HG03378 (cell line): ENCODE measurements at regions not wholly inside any gene's neighbourhood (a gene's known extent, or its start where the extent isn't known, plus 50 kb on each side); places are given as distances from the start of the nearest gene placed in this dataset.

Experiments
- ATAC-seq: cut with Tn5 transposase; IDR thresholded peaks from one replicate; pipeline ENCODE4 v1.9.1; 2021; ENCODE audit warnings: mild to moderate bottlenecking, moderate library complexity; ENCODE audit not compliant: unreplicated experiment

- no peak for ATAC-seq
These were observed 52.2 kb downstream of the FAT3 start for GRCh38 chr11:92276773-92277172.

GRCh38 chr11:92277871-92278270 is 53.3 kb downstream of the FAT3 start:
- ATAC-seq = no peak

GRCh38 chr11:92278791-92279433 is 54.3 kb downstream of the FAT3 start:
- no peak for ATAC-seq

GRCh38 chr11:92284107-92284506 is 59.5 kb downstream of the FAT3 start:
- ATAC-seq = no peak

GRCh38 chr11:92284558-92284957 is 59.9 kb downstream of the FAT3 start:
- ATAC-seq = no peak

- ATAC-seq = no peak
These were observed 61.2 kb downstream of the FAT3 start for GRCh38 chr11:92285776-92286175.

- no peak for ATAC-seq
These were observed 62.1 kb downstream of the FAT3 start for GRCh38 chr11:92286709-92287108.

- no peak for ATAC-seq
These were observed 70.8 kb downstream of the FAT3 start for GRCh38 chr11:92295175-92296137.

GRCh38 chr11:92296138-92296515 is 71.5 kb downstream of the FAT3 start:
- no peak for ATAC-seq

GRCh38 chr11:92297567-92298553 is 73.2 kb downstream of the FAT3 start:
- no peak for ATAC-seq

GRCh38 chr11:92300876-92301275 is 76.3 kb downstream of the FAT3 start:
- no peak for ATAC-seq

GRCh38 chr11:92302770-92303169 is 78.2 kb downstream of the FAT3 start:
- no peak for ATAC-seq

GRCh38 chr11:92304271-92304670 is 79.7 kb downstream of the FAT3 start:
- ATAC-seq = no peak

GRCh38 chr11:92306966-92307510 is 82.4 kb downstream of the FAT3 start:
- no peak for ATAC-seq

- no peak for ATAC-seq
These were observed 83.7 kb downstream of the FAT3 start for GRCh38 chr11:92308366-92308765.

- ATAC-seq = no peak
These were observed 87.2 kb downstream of the FAT3 start for GRCh38 chr11:92311616-92312449.

GRCh38 chr11:92313784-92314183 is 89.2 kb downstream of the FAT3 start:
- ATAC-seq = no peak

- ATAC-seq = no peak
These were observed 89.9 kb downstream of the FAT3 start for GRCh38 chr11:92314499-92314898.

- ATAC-seq = no peak
These were observed 91.6 kb downstream of the FAT3 start for GRCh38 chr11:92316106-92316809.
